Endodermal cell (in vitro differentiated cells): ENCODE measurements at regions not wholly inside any gene's neighbourhood (a gene's known extent, or its start where the extent isn't known, plus 50 kb on each side); places are given as distances from the start of the nearest gene placed in this dataset.
A peak's percentile ranks its signal among the peaks of the same experiment; 100 is the strongest.

Source experiments
- DNase-seq: peaks from one replicate; pipeline ENCODE4 v3.0.0-alpha.2; 2017
- H3K27ac ChIP-seq: 2 replicates; pipeline ENCODE4 v1.5.1; 2013; ENCODE audit warnings: mild to moderate bottlenecking, low read depth, low read length, moderate library complexity
- H3K27me3 ChIP-seq: 2 replicates; pipeline ENCODE4 v1.6.1; 2013; ENCODE audit warnings: mild to moderate bottlenecking, low read length, moderate library complexity; ENCODE audit not compliant: insufficient read depth, control insufficient read depth, poor library complexity, severe bottlenecking
- H3K36me3 ChIP-seq: 2 replicates; pipeline ENCODE4 v1.7.0; 2013; ENCODE audit warnings: mild to moderate bottlenecking, low read length, moderate library complexity; ENCODE audit not compliant: control insufficient read depth, insufficient read depth
- H3K4me1 ChIP-seq: one replicate; pipeline ENCODE4 v1.7.0; 2013; ENCODE audit warnings: low read length; ENCODE audit not compliant: control insufficient read depth, insufficient read depth
- H3K4me3 ChIP-seq: 2 replicates; pipeline ENCODE4 v1.5.1; 2013; ENCODE audit warnings: mild to moderate bottlenecking, low read length, moderate library complexity
- H3K9ac ChIP-seq: 2 replicates; pipeline ENCODE4 v1.6.1; 2013; ENCODE audit warnings: mild to moderate bottlenecking, low read length, moderate library complexity; ENCODE audit not compliant: poor library complexity, severe bottlenecking; ENCODE audit errors: extremely low read depth
- H3K9me3 ChIP-seq: 2 replicates; pipeline ENCODE4 v1.6.1; 2013; ENCODE audit warnings: mild to moderate bottlenecking, low read length, moderate library complexity; ENCODE audit not compliant: control insufficient read depth
- H3K27ac Mint-ChIP-seq: 2 replicates; pipeline ENCODE4 v1.8.0; 2020; ENCODE audit warnings: mixed read lengths
- H3K27me3 Mint-ChIP-seq: 2 replicates; pipeline ENCODE4 v1.8.0; 2021; ENCODE audit warnings: mild to moderate bottlenecking, mixed read lengths; ENCODE audit not compliant: insufficient read depth
- H3K36me3 Mint-ChIP-seq: 2 replicates; pipeline ENCODE4 v1.8.0; 2020; ENCODE audit warnings: low read depth, mixed read lengths
- H3K4me1 Mint-ChIP-seq: 2 replicates; pipeline ENCODE4 v1.8.0; 2020; ENCODE audit warnings: mixed read lengths
- H3K4me3 Mint-ChIP-seq: 2 replicates; pipeline ENCODE4 v1.8.0; 2020; ENCODE audit warnings: mild to moderate bottlenecking, moderate library complexity, mixed read lengths
- H3K9me3 Mint-ChIP-seq: 2 replicates; pipeline ENCODE4 v1.8.0; 2020; ENCODE audit warnings: mild to moderate bottlenecking, mixed read lengths
- CTCF ChIP-seq: fragments of 200-600 bp; sonication (generic); conservative IDR thresholded peaks from 2 replicates; pipeline ENCODE4 v1.5.0; 2021; ENCODE audit warnings: antibody characterized with exemption, mild to moderate bottlenecking
- WGBS, 2 experiments: methylation state at CpG; one replicate each; pipeline versions ENCODE4 v1.1.5 to v1.1.7; 2013; ENCODE audit warnings: missing lambda C conversion rate in 2 of 2, mixed read lengths in 1 of 2; ENCODE audit not compliant: insufficient coverage in 1 of 2, insufficient read length in 1 of 2; 5-methylcytosine and 5-hydroxymethylcytosine counted together

- 81 to 94% methylated on average over 3 to 8 of the region's 8 CpGs for WGBS, 2 experiments
- no peak for TF ChIP-seq CTCF
- peaks cover 12% of the 10 kb centered on the region for H3K36me3 Mint-ChIP-seq
- Histone ChIP-seq H3K9ac (no peak overlapping the region), H3K36me3 (no peaks in the 10 kb centered on the region), H3K27ac (no peak overlapping the region), H3K27me3 (no peaks in the 10 kb centered on the region), H3K9me3 (peaks cover 32% of the 10 kb centered on the region), H3K4me3 (no peak overlapping the region), H3K4me1 (peaks cover 7% of the 10 kb centered on the region)
- no peak overlapping the region for H3K4me3 Mint-ChIP-seq
- no peak for DNase-seq
- H3K27me3 Mint-ChIP-seq, result no peaks in the 10 kb centered on the region
- H3K27ac Mint-ChIP-seq, result no peak overlapping the region
- H3K9me3 Mint-ChIP-seq, result peaks cover 23% of the 10 kb centered on the region
- peaks cover 31% of the 10 kb centered on the region for H3K4me1 Mint-ChIP-seq
Observed at GRCh38 chr19:28171983-28172382, 1041.0 kb downstream of the UQCRFS1 start.

GRCh38 chr19:28170066-28170465 lies 1042.9 kb downstream of the UQCRFS1 start:
- peak overlapping the region; percentile 4 for H3K4me3 ChIP-seq
- H3K4me1 ChIP-seq, result peaks cover 11% of the 10 kb centered on the region
- no peaks in the 10 kb centered on the region for H3K36me3 Mint-ChIP-seq
- H3K27me3 Mint-ChIP-seq, result no peaks in the 10 kb centered on the region
- no peaks in the 10 kb centered on the region for H3K27me3 ChIP-seq
- no peaks in the 10 kb centered on the region for H3K36me3 ChIP-seq
- H3K4me3 Mint-ChIP-seq, result no peak overlapping the region
- peak overlapping the region; percentile 95 for H3K27ac Mint-ChIP-seq
- H3K9me3 ChIP-seq, result peaks cover 13% of the 10 kb centered on the region
- H3K4me1 Mint-ChIP-seq, result peaks cover 34% of the 10 kb centered on the region
- no peak for TF ChIP-seq CTCF
- peak overlapping the region; percentile 75 for H3K27ac ChIP-seq
- 84 to 100% methylated on average over 1 to 3 of the region's 3 CpGs for WGBS, 2 experiments
- DNase-seq, result peak; percentile 47
- H3K9me3 Mint-ChIP-seq, result peaks cover 4% of the 10 kb centered on the region
- no peak overlapping the region for H3K9ac ChIP-seq

GRCh38 chr19:28169168-28169887 lies 1043.6 kb downstream of the UQCRFS1 start:
- peaks cover 39% of the 10 kb centered on the region for H3K4me1 Mint-ChIP-seq

More at GRCh38 chr19:28169168-28169887, 1043.6 kb downstream of the UQCRFS1 start:
- WGBS, 2 experiments, result 9 to 19% methylated on average over 4 to 5 of the region's 5 CpGs
- H3K27me3 ChIP-seq, result no peaks in the 10 kb centered on the region
- H3K4me3 Mint-ChIP-seq, result no peak overlapping the region
- no peak for TF ChIP-seq CTCF
- peak overlapping the region; percentile 75 for H3K27ac ChIP-seq
- H3K9ac ChIP-seq, result peak overlapping the region; percentile 3
- H3K4me1 ChIP-seq, result peaks cover 11% of the 10 kb centered on the region
- H3K27ac Mint-ChIP-seq, result peak overlapping the region; percentile 95
- H3K36me3 ChIP-seq, result no peaks in the 10 kb centered on the region
- DNase-seq, result peak; percentile 80
- no peaks in the 10 kb centered on the region for H3K36me3 Mint-ChIP-seq
- no peaks in the 10 kb centered on the region for H3K9me3 Mint-ChIP-seq
- H3K4me3 ChIP-seq, result peak overlapping the region; percentile 4
- H3K9me3 ChIP-seq, result peaks cover 8% of the 10 kb centered on the region
- no peaks in the 10 kb centered on the region for H3K27me3 Mint-ChIP-seq
